K562 (cell line): ENCODE measurements at regions not wholly inside any gene's neighbourhood (a gene's known extent, or its start where the extent isn't known, plus 50 kb on each side); places are given as distances from the start of the nearest gene placed in this dataset.

Experiments used
- GATAD2A ChIP-seq: fragments of 450-650 bp; IDR thresholded peaks from 2 replicates; pipeline ENCODE4 v1.6.1; 2017
- POLR2G ChIP-seq: fragments of 200-400 bp; formaldehyde crosslinking; IDR thresholded peaks from 2 replicates; pipeline ENCODE4 v1.6.1; 2017; ENCODE audit warnings: low read depth, mild to moderate bottlenecking, antibody characterized with exemption, low read length, moderate library complexity
- SMC3 ChIP-seq: conservative IDR thresholded peaks from 2 replicates; pipeline ENCODE4 v1.6.1; 2011; ENCODE audit warnings: low read depth, low read length, improper control_type of control experiment; ENCODE audit not compliant: insufficient read depth
- YY1 ChIP-seq, 3 experiments: IDR thresholded peaks; 2 replicates each; pipeline ENCODE4 v1.6.1; 2011; ENCODE audit warnings: low read length in 2 of 3, mild to moderate bottlenecking in 2 of 3, moderate library complexity in 2 of 3, borderline replicate concordance in 1 of 3, control low read depth in 1 of 3, low read depth in 1 of 3; ENCODE audit not compliant: insufficient read depth in 3 of 3, insufficient replicate concordance in 2 of 3, control insufficient read depth in 1 of 3, insufficient read length in 1 of 3; ENCODE audit errors: extremely low read depth in 1 of 3
- ZFP36 ChIP-seq: fragments of 150-350 bp; IDR thresholded peaks from 2 replicates; pipeline ENCODE4 v1.6.1; 2018; ENCODE audit warnings: low read length, low read depth; ENCODE audit not compliant: partially characterized antibody
- ZKSCAN1 ChIP-seq: fragments of 150-350 bp; IDR thresholded peaks from 2 replicates; pipeline ENCODE4 v1.6.1; 2016; ENCODE audit warnings: low read depth, low read length

DNA sequence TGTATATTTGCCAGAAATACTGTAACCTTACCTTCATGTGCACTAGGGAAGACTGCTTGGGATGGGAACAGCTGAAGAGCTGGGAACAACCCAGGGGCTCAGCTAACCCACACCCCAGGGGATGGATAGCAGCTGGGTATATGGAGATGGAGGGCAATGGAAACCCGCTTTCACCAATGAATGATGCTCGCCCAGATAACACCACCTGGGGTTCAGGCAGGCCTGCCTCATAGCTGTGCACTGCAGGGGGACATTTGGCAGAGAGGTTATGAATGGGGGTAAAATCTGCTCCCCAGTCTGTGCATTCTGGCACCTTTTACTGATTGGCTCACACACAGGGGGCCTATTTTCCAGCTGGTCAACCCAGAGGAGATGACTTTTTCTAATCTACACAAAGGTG lies 170.7 kb downstream of the CHST1 start:
- TF ChIP-seq YY1 (IDR thresholded peaks at IDR 0.05; ENCODE audit: borderline replicate concordance in 1 of 3, control insufficient read depth in 1 of 3, extremely low read depth in 1 of 3, insufficient read depth in 3 of 3, insufficient read length in 1 of 3, insufficient replicate concordance in 2 of 3, low read depth in 1 of 3, low read length in 2 of 3) (no peak), ZKSCAN1 (no peak), ZFP36 (no peak), POLR2G (no peak), GATAD2A (no peak), SMC3 (no peak)
